SK-N-SH (cell line): ENCODE measurements at regions not wholly inside any gene's neighbourhood (a gene's known extent, or its start where the extent isn't known, plus 50 kb on each side); places are given as distances from the start of the nearest gene placed in this dataset.

ENCODE experiments used
- CTCF ChIP-seq: fragments of 200-600 bp; sonication (generic); IDR thresholded peaks from 2 replicates; pipeline ENCODE4 v1.6.1; 2017; ENCODE audit warnings: antibody characterized with exemption, mild to moderate bottlenecking, moderate library complexity
- POLR2AphosphoS5 ChIP-seq: IDR thresholded peaks from 2 replicates; pipeline ENCODE4 v1.6.1; 2012; ENCODE audit warnings: low read depth, low read length
- TAF1 ChIP-seq: IDR thresholded peaks from 2 replicates; pipeline ENCODE4 v1.6.1; 2012; ENCODE audit warnings: low read depth, mild to moderate bottlenecking, low read length, moderate library complexity, borderline replicate concordance
- TEAD4 ChIP-seq: IDR thresholded peaks from 2 replicates; pipeline ENCODE4 v1.4.0; 2012; ENCODE audit warnings: mild to moderate bottlenecking, borderline replicate concordance; ENCODE audit not compliant: insufficient read depth

- TF ChIP-seq TAF1 (no peak), TEAD4 (no peak), POLR2AphosphoS5 (no peak), CTCF (no peak)
These were observed 280.4 kb downstream of the PBX3 start for GRCh38 chr9:126027566-126027965.
